ENCODE measurements at regions not wholly inside any gene's neighbourhood (a gene's known extent, or its start where the extent isn't known, plus 50 kb on each side); places are given as distances from the start of the nearest gene placed in this dataset.

DNA sequence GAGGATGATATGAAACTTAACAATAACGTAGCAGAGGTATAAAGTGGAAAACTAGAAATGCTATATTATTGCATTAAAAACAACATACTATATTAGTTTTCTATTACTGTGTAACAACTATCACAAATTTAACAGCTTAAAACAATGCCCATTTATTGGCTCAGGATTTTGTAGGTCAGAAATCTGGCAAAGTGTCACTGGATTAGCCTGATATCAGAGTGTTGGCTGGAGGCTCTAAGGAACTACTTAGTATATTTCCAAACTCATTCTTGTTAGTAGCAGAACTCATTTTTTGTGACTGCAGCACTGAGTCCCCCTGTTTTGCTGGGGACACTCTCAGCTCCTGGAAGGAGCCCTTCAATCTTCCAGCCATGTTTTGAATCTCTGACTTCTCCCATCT is 306.8 kb downstream of the ETV1 start:
- H3K27ac ChIP-seq (ENCODE audit: low read depth, low read length) = no peak overlapping the region
- no peak overlapping the region for H3K23ac ChIP-seq (ENCODE audit: low read length)
- H2BK15ac ChIP-seq (replicated peaks; ENCODE audit: low read depth) = no peak overlapping the region
- H3K79me2 ChIP-seq (ENCODE audit: control insufficient read depth, insufficient read depth, low read length) = no peaks in the 10 kb centered on the region
- H4K5ac ChIP-seq (ENCODE audit: low read length) = no peak overlapping the region
- H3K4me1 ChIP-seq (ENCODE audit: control insufficient read depth, low read depth, low read length) = no peaks in the 10 kb centered on the region
- H3K56ac ChIP-seq (ENCODE audit: low read length) = no peak overlapping the region
- no peak overlapping the region for H3K18ac ChIP-seq (ENCODE audit: low read length)
- H2BK5ac ChIP-seq (ENCODE audit: low read length) = no peak overlapping the region
- DNase-seq = no peak
- H3K4ac ChIP-seq (ENCODE audit: low read depth, low read length) = no peak overlapping the region
- H2AK5ac ChIP-seq (ENCODE audit: low read length) = no peak overlapping the region
- no peak overlapping the region for H3K4me2 ChIP-seq (ENCODE audit: low read length)
- H3K9ac ChIP-seq (ENCODE audit: low read length) = no peak overlapping the region
- no peak overlapping the region for H4K8ac ChIP-seq (ENCODE audit: low read depth, low read length)
- WGBS (ENCODE audit: extremely low coverage, insufficient coverage, low lambda C conversion rate) = 100% methylated on average over 1 of the region's 1 CpG
- no peaks in the 10 kb centered on the region for H3K27me3 ChIP-seq (ENCODE audit: insufficient read depth, low read length, poor library complexity)
- H3K4me3 ChIP-seq (ENCODE audit: low read length) = no peak overlapping the region
- H2BK120ac ChIP-seq (ENCODE audit: low read depth, low read length) = no peak overlapping the region
- H3K79me1 ChIP-seq (ENCODE audit: low read length) = no peaks in the 10 kb centered on the region
- no peaks in the 10 kb centered on the region for H3K36me3 ChIP-seq (ENCODE audit: control insufficient read depth, insufficient read depth, low read length)

DNA sequence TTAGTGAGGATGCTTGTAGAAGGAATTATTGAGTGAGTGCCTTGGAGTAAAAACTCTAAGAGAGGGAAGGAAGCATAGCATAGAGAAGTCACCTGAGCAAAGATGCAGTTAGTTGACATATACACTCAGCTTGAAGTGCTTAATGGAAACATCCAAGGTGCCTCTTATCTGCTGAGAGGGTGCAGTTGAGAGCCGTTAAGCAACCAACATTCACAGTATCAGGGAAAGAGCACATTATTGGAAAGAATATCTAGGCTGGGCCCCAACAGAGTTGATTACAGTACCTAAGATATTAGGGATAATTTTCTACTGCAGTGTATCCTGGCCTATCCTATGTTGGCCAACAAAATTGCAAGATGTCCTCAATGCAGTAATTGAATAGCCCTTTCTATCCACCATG is 302.0 kb downstream of the ETV1 start:
- Histone ChIP-seq H2AK5ac (ENCODE audit: low read length) (no peak overlapping the region), H3K27me3 (ENCODE audit: insufficient read depth, low read length, poor library complexity) (no peaks in the 10 kb centered on the region), H3K4me2 (ENCODE audit: low read length) (no peak overlapping the region), H3K27ac (ENCODE audit: low read depth, low read length) (no peak overlapping the region), H3K56ac (ENCODE audit: low read length) (no peak overlapping the region), H3K4ac (ENCODE audit: low read depth, low read length) (no peak overlapping the region), H3K79me2 (ENCODE audit: control insufficient read depth, insufficient read depth, low read length) (no peaks in the 10 kb centered on the region), H3K23ac (ENCODE audit: low read length) (no peak overlapping the region), H3K4me3 (ENCODE audit: low read length) (no peak overlapping the region), H2BK120ac (ENCODE audit: low read depth, low read length) (no peak overlapping the region), H3K4me1 (ENCODE audit: control insufficient read depth, low read depth, low read length) (no peaks in the 10 kb centered on the region), H4K5ac (ENCODE audit: low read length) (no peak overlapping the region), H3K36me3 (ENCODE audit: control insufficient read depth, insufficient read depth, low read length) (no peaks in the 10 kb centered on the region), H3K79me1 (ENCODE audit: low read length) (no peaks in the 10 kb centered on the region), H3K9ac (ENCODE audit: low read length) (no peak overlapping the region), H2BK5ac (ENCODE audit: low read length) (no peak overlapping the region), H4K8ac (ENCODE audit: low read depth, low read length) (no peak overlapping the region), H2BK15ac (replicated peaks; ENCODE audit: low read depth) (no peak overlapping the region), H3K18ac (ENCODE audit: low read length) (no peak overlapping the region)
- no CpG with 5 or more reads among the region's 1 CpG for WGBS (ENCODE audit: extremely low coverage, insufficient coverage, low lambda C conversion rate)
- DNase-seq = no peak

DNA sequence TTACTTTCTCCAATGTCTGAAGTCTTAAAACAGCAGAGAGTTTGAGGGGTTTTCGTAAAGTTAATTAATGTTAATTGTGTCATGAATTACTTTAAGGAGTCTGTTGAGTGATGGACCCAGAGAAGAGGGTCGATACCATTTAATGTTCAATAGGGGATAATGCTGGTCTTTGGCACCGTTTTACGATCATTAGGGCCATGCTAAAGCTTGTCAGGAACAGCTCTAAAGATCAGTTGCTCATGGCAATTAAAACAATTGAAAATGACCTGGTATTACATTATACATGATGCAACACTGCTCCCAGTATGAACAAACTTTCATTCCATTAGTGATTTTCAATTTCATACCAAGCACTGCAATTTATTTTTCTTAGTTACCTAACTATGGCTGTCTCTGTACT is 296.9 kb downstream of the ETV1 start:
- no peak overlapping the region for H3K4me3 ChIP-seq (ENCODE audit: low read length)
- DNase-seq = no peak
- 100% methylated on average over 1 of the region's 4 CpGs for WGBS (ENCODE audit: extremely low coverage, insufficient coverage, low lambda C conversion rate)
- no peak overlapping the region for H3K56ac ChIP-seq (ENCODE audit: low read length)
- H4K5ac ChIP-seq (ENCODE audit: low read length) = no peak overlapping the region
- no peak overlapping the region for H2BK15ac ChIP-seq (replicated peaks; ENCODE audit: low read depth)
- no peak overlapping the region for H3K18ac ChIP-seq (ENCODE audit: low read length)
- H3K27ac ChIP-seq (ENCODE audit: low read depth, low read length) = no peak overlapping the region
- no peaks in the 10 kb centered on the region for H3K27me3 ChIP-seq (ENCODE audit: insufficient read depth, low read length, poor library complexity)
- H3K36me3 ChIP-seq (ENCODE audit: control insufficient read depth, insufficient read depth, low read length) = no peaks in the 10 kb centered on the region
- H2BK5ac ChIP-seq (ENCODE audit: low read length) = no peak overlapping the region
- no peak overlapping the region for H3K23ac ChIP-seq (ENCODE audit: low read length)
- no peak overlapping the region for H4K8ac ChIP-seq (ENCODE audit: low read depth, low read length)
- H3K4ac ChIP-seq (ENCODE audit: low read depth, low read length) = no peak overlapping the region
- no peaks in the 10 kb centered on the region for H3K79me1 ChIP-seq (ENCODE audit: low read length)
- no peak overlapping the region for H2BK120ac ChIP-seq (ENCODE audit: low read depth, low read length)
- no peak overlapping the region for H3K9ac ChIP-seq (ENCODE audit: low read length)
- H3K4me2 ChIP-seq (ENCODE audit: low read length) = no peak overlapping the region
- H3K79me2 ChIP-seq (ENCODE audit: control insufficient read depth, insufficient read depth, low read length) = no peaks in the 10 kb centered on the region
- H2AK5ac ChIP-seq (ENCODE audit: low read length) = no peak overlapping the region
- H3K4me1 ChIP-seq (ENCODE audit: control insufficient read depth, low read depth, low read length) = no peaks in the 10 kb centered on the region

- H3K4me2 ChIP-seq (ENCODE audit: low read length) = no peak overlapping the region
- no peak overlapping the region for H3K56ac ChIP-seq (ENCODE audit: low read length)
- H2BK120ac ChIP-seq (ENCODE audit: low read depth, low read length) = no peak overlapping the region
- no peaks in the 10 kb centered on the region for H3K4me1 ChIP-seq (ENCODE audit: control insufficient read depth, low read depth, low read length)
- WGBS (ENCODE audit: extremely low coverage, insufficient coverage, low lambda C conversion rate) = no CpG with 5 or more reads among the region's 2 CpGs
- H3K23ac ChIP-seq (ENCODE audit: low read length) = no peak overlapping the region
- H2AK5ac ChIP-seq (ENCODE audit: low read length) = no peak overlapping the region
- no peak overlapping the region for H3K4me3 ChIP-seq (ENCODE audit: low read length)
- H4K5ac ChIP-seq (ENCODE audit: low read length) = no peak overlapping the region
- DNase-seq = no peak
- H3K18ac ChIP-seq (ENCODE audit: low read length) = no peak overlapping the region
- H3K79me1 ChIP-seq (ENCODE audit: low read length) = no peaks in the 10 kb centered on the region
- no peak overlapping the region for H2BK5ac ChIP-seq (ENCODE audit: low read length)
- H3K36me3 ChIP-seq (ENCODE audit: control insufficient read depth, insufficient read depth, low read length) = no peaks in the 10 kb centered on the region
- no peak overlapping the region for H3K9ac ChIP-seq (ENCODE audit: low read length)
- H2BK15ac ChIP-seq (replicated peaks; ENCODE audit: low read depth) = no peak overlapping the region
- no peak overlapping the region for H3K4ac ChIP-seq (ENCODE audit: low read depth, low read length)
- no peaks in the 10 kb centered on the region for H3K27me3 ChIP-seq (ENCODE audit: insufficient read depth, low read length, poor library complexity)
- H3K27ac ChIP-seq (ENCODE audit: low read depth, low read length) = no peak overlapping the region
- H3K79me2 ChIP-seq (ENCODE audit: control insufficient read depth, insufficient read depth, low read length) = no peaks in the 10 kb centered on the region
- no peak overlapping the region for H4K8ac ChIP-seq (ENCODE audit: low read depth, low read length)
Observed at GRCh38 chr7:13702251-13702650, 287.2 kb downstream of the ETV1 start.

- no peak overlapping the region for H2BK15ac ChIP-seq (replicated peaks; ENCODE audit: low read depth)
- H2AK5ac ChIP-seq (ENCODE audit: low read length) = no peak overlapping the region
- no peak overlapping the region for H2BK5ac ChIP-seq (ENCODE audit: low read length)
- no peak overlapping the region for H3K23ac ChIP-seq (ENCODE audit: low read length)
- no peak overlapping the region for H3K9ac ChIP-seq (ENCODE audit: low read length)
- no peak overlapping the region for H3K4me2 ChIP-seq (ENCODE audit: low read length)
- no peaks in the 10 kb centered on the region for H3K27me3 ChIP-seq (ENCODE audit: insufficient read depth, low read length, poor library complexity)
- no peak overlapping the region for H3K18ac ChIP-seq (ENCODE audit: low read length)
- H3K4me3 ChIP-seq (ENCODE audit: low read length) = no peak overlapping the region
- WGBS (ENCODE audit: extremely low coverage, insufficient coverage, low lambda C conversion rate) = no CpG with 5 or more reads among the region's 2 CpGs
- H3K4me1 ChIP-seq (ENCODE audit: control insufficient read depth, low read depth, low read length) = no peaks in the 10 kb centered on the region
- H2BK120ac ChIP-seq (ENCODE audit: low read depth, low read length) = no peak overlapping the region
- no peak for DNase-seq
- no peak overlapping the region for H3K27ac ChIP-seq (ENCODE audit: low read depth, low read length)
- no peaks in the 10 kb centered on the region for H3K79me2 ChIP-seq (ENCODE audit: control insufficient read depth, insufficient read depth, low read length)
- no peak overlapping the region for H4K5ac ChIP-seq (ENCODE audit: low read length)
- H4K8ac ChIP-seq (ENCODE audit: low read depth, low read length) = no peak overlapping the region
- no peaks in the 10 kb centered on the region for H3K36me3 ChIP-seq (ENCODE audit: control insufficient read depth, insufficient read depth, low read length)
- H3K56ac ChIP-seq (ENCODE audit: low read length) = no peak overlapping the region
- H3K79me1 ChIP-seq (ENCODE audit: low read length) = no peaks in the 10 kb centered on the region
- H3K4ac ChIP-seq (ENCODE audit: low read depth, low read length) = no peak overlapping the region
Observed at GRCh38 chr7:13708670-13709069, 280.8 kb downstream of the ETV1 start.

GRCh38 chr7:13713092-13713491 is 276.4 kb downstream of the ETV1 start:
- Histone ChIP-seq H4K5ac (ENCODE audit: low read length) (no peak overlapping the region), H3K4me1 (ENCODE audit: control insufficient read depth, low read depth, low read length) (no peaks in the 10 kb centered on the region), H3K23ac (ENCODE audit: low read length) (no peak overlapping the region), H2BK120ac (ENCODE audit: low read depth, low read length) (no peak overlapping the region), H3K18ac (ENCODE audit: low read length) (no peak overlapping the region), H3K36me3 (ENCODE audit: control insufficient read depth, insufficient read depth, low read length) (no peaks in the 10 kb centered on the region), H2BK15ac (replicated peaks; ENCODE audit: low read depth) (no peak overlapping the region), H3K79me2 (ENCODE audit: control insufficient read depth, insufficient read depth, low read length) (no peaks in the 10 kb centered on the region), H3K4me3 (ENCODE audit: low read length) (no peak overlapping the region), H3K4me2 (ENCODE audit: low read length) (no peak overlapping the region), H3K79me1 (ENCODE audit: low read length) (no peaks in the 10 kb centered on the region), H3K56ac (ENCODE audit: low read length) (no peak overlapping the region), H4K8ac (ENCODE audit: low read depth, low read length) (no peak overlapping the region), H3K27ac (ENCODE audit: low read depth, low read length) (no peak overlapping the region), H3K9ac (ENCODE audit: low read length) (no peak overlapping the region), H3K4ac (ENCODE audit: low read depth, low read length) (no peak overlapping the region), H3K27me3 (ENCODE audit: insufficient read depth, low read length, poor library complexity) (no peaks in the 10 kb centered on the region), H2BK5ac (ENCODE audit: low read length) (no peak overlapping the region), H2AK5ac (ENCODE audit: low read length) (no peak overlapping the region)
- no peak for DNase-seq

All from mesendoderm (in vitro differentiated cells).